ENCODE measurements at regions not wholly inside any gene's neighbourhood (a gene's known extent, or its start where the extent isn't known, plus 50 kb on each side); places are given as distances from the start of the nearest gene placed in this dataset.

DNA sequence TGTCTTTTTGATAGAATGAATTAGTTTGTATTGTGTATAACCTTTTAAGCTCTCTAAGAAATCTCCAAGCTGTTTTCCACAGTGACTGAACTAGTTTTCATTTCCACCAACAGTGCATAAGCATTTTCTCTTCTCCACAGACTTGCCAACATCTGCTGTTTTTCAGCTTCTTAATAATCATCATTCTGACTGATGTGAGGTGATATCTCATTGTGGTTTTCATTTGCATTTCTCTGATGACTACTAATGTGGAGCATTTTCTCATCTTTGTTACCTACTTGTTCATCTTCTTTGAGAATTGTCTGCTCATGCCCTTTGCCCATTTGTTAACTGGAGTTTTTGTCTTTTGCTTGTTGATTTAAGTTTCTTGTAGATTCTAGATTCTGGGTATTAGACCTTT lies 777.5 kb downstream of the OTOL1 start:
- H3K36me3 ChIP-seq (ENCODE audit: control insufficient read depth in 1 of 2, insufficient read depth in 2 of 2, low read length in 2 of 2): no peaks in the 10 kb centered on the region
- no peaks in the 10 kb centered on the region for H3K4me1 ChIP-seq (ENCODE audit: control insufficient read depth in 1 of 2, insufficient read depth in 2 of 2, low read length in 2 of 2)
- no peaks in the 10 kb centered on the region for H3K79me2 ChIP-seq (ENCODE audit: insufficient read depth, low read length)
- no peak overlapping the region for H3K4me3 ChIP-seq (replicated peaks in 1 of 2; ENCODE audit: low read depth in 1 of 2, low read length in 2 of 2)
- DNase-seq (ENCODE audit: low read depth, low spot score) (no peak), ATAC-seq (no peak)
- H2AFZ ChIP-seq (ENCODE audit: low read depth, low read length, poor library complexity, severe bottlenecking): no peak overlapping the region
- no peaks in the 10 kb centered on the region for H4K20me1 ChIP-seq (ENCODE audit: insufficient read depth)
- H3K9me3 ChIP-seq (ENCODE audit: control insufficient read depth in 1 of 2, insufficient read depth in 1 of 2, low read depth in 1 of 2, low read length in 2 of 2): no peaks in the 10 kb centered on the region
- CTCF ChIA-PET: no interaction called here
- RAD21 ChIA-PET (ENCODE audit: low non-redundant PET in 1 of 2, low total read pairs in 2 of 2, uncharacterized antibody in 2 of 2, unreplicated experiment in 2 of 2): no interaction called here
- intact Hi-C loops (cut with micrococcal nuclease): no loop called here
- H3K4me2 ChIP-seq (ENCODE audit: low read length): no peak overlapping the region
- H3K27me3 ChIP-seq (ENCODE audit: insufficient read depth, low read length): no peaks in the 10 kb centered on the region
- H3K9ac ChIP-seq (ENCODE audit: low read length): no peak overlapping the region
- H3K27ac ChIP-seq (ENCODE audit: low read depth, low read length): no peak overlapping the region
- POLR2A ChIA-PET: no interaction called here
- TF ChIP-seq CEBPB (IDR thresholded peaks at IDR 0.05; ENCODE audit: low read depth) (no peak), ZFX (IDR thresholded peaks at IDR 0.05) (no peak), RAD21 (IDR thresholded peaks at IDR 0.05; ENCODE audit: low read depth) (no peak), SRF (IDR thresholded peaks at IDR 0.05; ENCODE audit: low read depth) (no peak), EGR1 (IDR thresholded peaks at IDR 0.05; ENCODE audit: low read depth) (no peak), SIN3A (IDR thresholded peaks at IDR 0.05; ENCODE audit: low read depth) (no peak), ELF1 (IDR thresholded peaks at IDR 0.05; ENCODE audit: borderline replicate concordance, low read depth) (no peak), POLR2AphosphoS5 (IDR thresholded peaks at IDR 0.05; ENCODE audit: low read depth, low read length) (no peak), FOSL1 (IDR thresholded peaks at IDR 0.05; ENCODE audit: low read depth) (no peak), YY1 (IDR thresholded peaks at IDR 0.05; ENCODE audit: extremely low read depth, insufficient replicate concordance, low read depth, low read length) (no peak), ZNF274 (IDR thresholded peaks at IDR 0.05; ENCODE audit: low read depth, low read length) (no peak), EZH2 (IDR thresholded peaks at IDR 0.05) (no peak), SP1 (IDR thresholded peaks at IDR 0.05; ENCODE audit: low read depth) (no peak), JUND (IDR thresholded peaks at IDR 0.05) (no peak)
- TF ChIP-seq, protein P1, sequence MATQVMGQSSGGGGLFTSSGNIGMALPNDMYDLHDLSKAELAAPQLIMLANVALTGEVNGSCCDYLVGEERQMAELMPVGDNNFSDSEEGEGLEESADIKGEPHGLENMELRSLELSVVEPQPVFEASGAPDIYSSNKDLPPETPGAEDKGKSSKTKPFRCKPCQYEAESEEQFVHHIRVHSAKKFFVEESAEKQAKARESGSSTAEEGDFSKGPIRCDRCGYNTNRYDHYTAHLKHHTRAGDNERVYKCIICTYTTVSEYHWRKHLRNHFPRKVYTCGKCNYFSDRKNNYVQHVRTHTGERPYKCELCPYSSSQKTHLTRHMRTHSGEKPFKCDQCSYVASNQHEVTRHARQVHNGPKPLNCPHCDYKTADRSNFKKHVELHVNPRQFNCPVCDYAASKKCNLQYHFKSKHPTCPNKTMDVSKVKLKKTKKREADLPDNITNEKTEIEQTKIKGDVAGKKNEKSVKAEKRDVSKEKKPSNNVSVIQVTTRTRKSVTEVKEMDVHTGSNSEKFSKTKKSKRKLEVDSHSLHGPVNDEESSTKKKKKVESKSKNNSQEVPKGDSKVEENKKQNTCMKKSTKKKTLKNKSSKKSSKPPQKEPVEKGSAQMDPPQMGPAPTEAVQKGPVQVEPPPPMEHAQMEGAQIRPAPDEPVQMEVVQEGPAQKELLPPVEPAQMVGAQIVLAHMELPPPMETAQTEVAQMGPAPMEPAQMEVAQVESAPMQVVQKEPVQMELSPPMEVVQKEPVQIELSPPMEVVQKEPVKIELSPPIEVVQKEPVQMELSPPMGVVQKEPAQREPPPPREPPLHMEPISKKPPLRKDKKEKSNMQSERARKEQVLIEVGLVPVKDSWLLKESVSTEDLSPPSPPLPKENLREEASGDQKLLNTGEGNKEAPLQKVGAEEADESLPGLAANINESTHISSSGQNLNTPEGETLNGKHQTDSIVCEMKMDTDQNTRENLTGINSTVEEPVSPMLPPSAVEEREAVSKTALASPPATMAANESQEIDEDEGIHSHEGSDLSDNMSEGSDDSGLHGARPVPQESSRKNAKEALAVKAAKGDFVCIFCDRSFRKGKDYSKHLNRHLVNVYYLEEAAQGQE (IDR thresholded peaks at IDR 0.05; ENCODE audit: low read depth): no peak
- TF ChIP-seq, protein P2, sequence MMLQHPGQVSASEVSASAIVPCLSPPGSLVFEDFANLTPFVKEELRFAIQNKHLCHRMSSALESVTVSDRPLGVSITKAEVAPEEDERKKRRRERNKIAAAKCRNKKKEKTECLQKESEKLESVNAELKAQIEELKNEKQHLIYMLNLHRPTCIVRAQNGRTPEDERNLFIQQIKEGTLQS (IDR thresholded peaks at IDR 0.05): no peak
- TF ChIP-seq, protein P3, sequence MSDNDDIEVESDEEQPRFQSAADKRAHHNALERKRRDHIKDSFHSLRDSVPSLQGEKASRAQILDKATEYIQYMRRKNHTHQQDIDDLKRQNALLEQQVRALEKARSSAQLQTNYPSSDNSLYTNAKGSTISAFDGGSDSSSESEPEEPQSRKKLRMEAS (IDR thresholded peaks at IDR 0.05): no peak
- TF ChIP-seq, protein P4, sequence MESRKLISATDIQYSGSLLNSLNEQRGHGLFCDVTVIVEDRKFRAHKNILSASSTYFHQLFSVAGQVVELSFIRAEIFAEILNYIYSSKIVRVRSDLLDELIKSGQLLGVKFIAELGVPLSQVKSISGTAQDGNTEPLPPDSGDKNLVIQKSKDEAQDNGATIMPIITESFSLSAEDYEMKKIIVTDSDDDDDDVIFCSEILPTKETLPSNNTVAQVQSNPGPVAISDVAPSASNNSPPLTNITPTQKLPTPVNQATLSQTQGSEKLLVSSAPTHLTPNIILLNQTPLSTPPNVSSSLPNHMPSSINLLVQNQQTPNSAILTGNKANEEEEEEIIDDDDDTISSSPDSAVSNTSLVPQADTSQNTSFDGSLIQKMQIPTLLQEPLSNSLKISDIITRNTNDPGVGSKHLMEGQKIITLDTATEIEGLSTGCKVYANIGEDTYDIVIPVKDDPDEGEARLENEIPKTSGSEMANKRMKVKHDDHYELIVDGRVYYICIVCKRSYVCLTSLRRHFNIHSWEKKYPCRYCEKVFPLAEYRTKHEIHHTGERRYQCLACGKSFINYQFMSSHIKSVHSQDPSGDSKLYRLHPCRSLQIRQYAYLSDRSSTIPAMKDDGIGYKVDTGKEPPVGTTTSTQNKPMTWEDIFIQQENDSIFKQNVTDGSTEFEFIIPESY (IDR thresholded peaks at IDR 0.05; ENCODE audit: extremely low read depth, insufficient replicate concordance, low read length): no peak
- no peaks in the 10 kb centered on the region for H3K9me2 ChIP-seq (ENCODE audit: insufficient read depth)
- no TSS peak for BruUV-seq (replicated peaks)

Data from HCT116 (cell line).